ENCODE measurements at regions not wholly inside any gene's neighbourhood (a gene's known extent, or its start where the extent isn't known, plus 50 kb on each side); places are given as distances from the start of the nearest gene placed in this dataset.

GRCh38 chr7:13414181-13414580 is 575.3 kb downstream of the ETV1 start:
- no peak for TF ChIP-seq CTCF (IDR thresholded peaks at IDR 0.05)
- no peak for TF ChIP-seq POLR2AphosphoS5 (IDR thresholded peaks at IDR 0.05)
- TF ChIP-seq POLR2A (IDR thresholded peaks at IDR 0.05) = no peak

Data from sigmoid colon (tissue), 4 donors.